ENCODE measurements at regions not wholly inside any gene's neighbourhood (a gene's known extent, or its start where the extent isn't known, plus 50 kb on each side); places are given as distances from the start of the nearest gene placed in this dataset.

DNA sequence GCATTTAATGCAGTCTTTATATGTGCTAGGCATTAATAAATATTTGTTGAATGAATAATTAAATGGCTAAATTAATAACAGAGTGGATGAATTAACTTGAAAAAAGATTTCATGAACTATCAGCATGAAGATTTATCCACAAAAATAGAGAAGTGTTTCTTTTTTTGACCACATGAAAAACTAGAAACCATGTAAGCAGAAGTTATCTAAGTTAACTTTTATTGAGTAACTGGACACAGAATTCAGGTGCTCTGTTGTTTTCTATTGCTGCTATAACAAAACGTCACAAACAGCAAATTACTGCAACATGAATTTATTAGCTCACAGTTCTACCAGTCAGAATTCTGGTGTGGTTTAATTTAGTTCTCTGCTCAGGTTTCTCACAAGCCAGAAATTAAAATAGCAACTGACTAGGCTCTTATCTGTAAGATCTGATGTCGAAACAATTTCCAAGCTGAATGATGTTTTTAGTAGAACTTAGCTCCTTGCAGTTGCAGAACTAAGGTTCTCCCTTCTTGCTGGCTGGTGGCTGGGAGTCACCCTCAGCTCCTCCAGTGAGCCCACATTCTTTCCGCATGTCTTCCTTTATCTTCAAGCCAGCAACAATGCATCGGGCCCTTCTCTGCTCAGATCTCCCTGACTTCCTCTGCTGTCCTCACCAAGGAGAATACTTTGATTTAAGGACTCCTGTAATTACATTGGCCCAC is 810.2 kb upstream of the ALCAM start:
- intact Hi-C loops (cut with micrococcal nuclease), result no loop called here
- no peak for DNase-seq (ENCODE audit: low spot score)
- Mint-ChIP-seq H3K9me3 (no peaks in the 10 kb centered on the region), H3K36me3 (ENCODE audit: low read depth) (no peaks in the 10 kb centered on the region), H3K27me3 (ENCODE audit: low read depth) (no peaks in the 10 kb centered on the region), H3K27ac (no peak overlapping the region), H3K4me3 (ENCODE audit: low read depth) (no peak overlapping the region), H3K4me1 (ENCODE audit: low read depth) (no peaks in the 10 kb centered on the region)

DNA sequence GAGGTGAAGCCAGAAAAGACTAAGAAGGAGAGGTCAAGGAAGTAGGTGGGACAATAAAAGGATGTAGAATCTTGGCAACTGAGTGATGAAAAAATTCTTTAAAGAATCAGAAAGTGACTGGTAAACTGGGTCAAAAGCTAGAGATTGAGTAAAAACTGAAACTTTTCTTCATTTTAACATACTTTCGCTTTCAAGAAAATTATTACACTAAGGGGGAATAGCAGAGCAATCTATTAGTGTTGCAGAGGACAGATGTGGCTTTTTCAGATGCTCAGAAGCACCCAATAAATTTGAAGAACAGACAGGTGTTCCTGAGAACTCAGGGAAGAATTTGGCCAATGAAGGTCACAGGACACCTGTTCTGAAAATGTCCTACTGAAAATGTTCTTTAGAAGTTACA is 805.4 kb upstream of the ALCAM start:
- Mint-ChIP-seq H3K4me3 (ENCODE audit: low read depth) (no peak overlapping the region), H3K4me1 (ENCODE audit: low read depth) (no peaks in the 10 kb centered on the region), H3K27me3 (ENCODE audit: low read depth) (no peaks in the 10 kb centered on the region), H3K9me3 (no peaks in the 10 kb centered on the region), H3K27ac (no peak overlapping the region), H3K36me3 (ENCODE audit: low read depth) (no peaks in the 10 kb centered on the region)
- no peak for DNase-seq (ENCODE audit: low spot score)
- intact Hi-C loops (cut with micrococcal nuclease), result loop anchor here (10.0 kb wide), 1 partner anchor 953 kb away; no protein-coding TSS in a partner anchor

DNA sequence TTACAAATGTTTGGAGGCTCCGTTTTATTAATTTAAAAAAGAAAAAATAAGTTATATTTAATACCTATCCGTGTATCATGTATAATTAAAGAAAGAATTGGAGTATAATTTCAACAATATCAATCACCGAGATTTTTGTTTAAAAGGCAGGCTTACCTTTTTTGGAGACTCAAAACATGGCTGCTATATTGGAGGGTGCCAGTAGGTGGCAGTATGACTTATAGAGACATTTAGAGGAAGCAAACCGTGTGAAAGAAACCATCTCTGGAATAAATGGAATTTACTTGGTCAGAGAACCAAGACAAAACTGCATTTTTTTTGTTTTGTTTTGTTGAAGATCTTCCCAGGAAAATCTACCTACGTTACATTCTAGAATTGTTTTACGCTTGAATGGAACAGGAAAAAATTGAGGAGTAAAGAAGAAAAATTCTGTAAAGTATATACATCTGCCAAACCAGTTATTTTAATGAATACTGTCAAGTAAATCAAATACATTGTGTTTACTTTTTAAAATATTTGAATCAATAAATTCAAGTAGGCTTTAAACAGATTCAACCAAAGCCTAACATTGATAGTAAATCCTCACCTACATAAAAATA is 802.6 kb upstream of the ALCAM start:
- no peaks in the 10 kb centered on the region for H3K4me1 Mint-ChIP-seq (ENCODE audit: low read depth)
- H3K4me3 Mint-ChIP-seq (ENCODE audit: low read depth), result no peak overlapping the region
- no peaks in the 10 kb centered on the region for H3K27me3 Mint-ChIP-seq (ENCODE audit: low read depth)
- no peak overlapping the region for H3K27ac Mint-ChIP-seq
- no peak for DNase-seq (ENCODE audit: low spot score)
- no peaks in the 10 kb centered on the region for H3K9me3 Mint-ChIP-seq
- H3K36me3 Mint-ChIP-seq (ENCODE audit: low read depth), result no peaks in the 10 kb centered on the region
- intact Hi-C loops (cut with micrococcal nuclease), result loop anchor here (1.0 to 10.0 kb wide), 2 partner anchors 806 to 951 kb away; no protein-coding TSS in a partner anchor

DNA sequence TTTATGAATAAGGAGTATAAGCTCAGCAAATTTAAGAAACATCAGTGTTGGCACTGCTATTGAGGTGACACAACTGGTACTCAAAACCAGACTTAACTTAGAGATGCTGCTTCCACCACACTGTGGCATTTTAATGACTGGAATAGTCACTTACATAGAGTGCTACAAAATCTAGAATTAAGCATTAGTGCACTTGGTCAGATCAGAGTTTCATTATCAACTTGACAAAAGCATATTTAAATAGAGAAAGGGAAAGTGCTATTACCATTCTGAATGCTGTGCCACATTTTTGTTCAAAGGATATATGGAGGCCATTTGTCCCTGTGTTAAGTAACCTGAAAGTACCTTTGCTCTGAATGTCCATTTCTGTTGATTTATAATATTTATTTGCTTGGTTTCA is 800.7 kb upstream of the ALCAM start:
- Mint-ChIP-seq H3K4me1 (ENCODE audit: low read depth) (no peaks in the 10 kb centered on the region), H3K27me3 (ENCODE audit: low read depth) (no peaks in the 10 kb centered on the region), H3K4me3 (ENCODE audit: low read depth) (no peak overlapping the region), H3K27ac (no peak overlapping the region), H3K9me3 (no peaks in the 10 kb centered on the region), H3K36me3 (ENCODE audit: low read depth) (no peaks in the 10 kb centered on the region)
- DNase-seq (ENCODE audit: low spot score), result no peak
- intact Hi-C loops (cut with micrococcal nuclease), result loop anchor here (10.0 kb wide), 1 partner anchor 949 kb away; no protein-coding TSS in a partner anchor

DNA sequence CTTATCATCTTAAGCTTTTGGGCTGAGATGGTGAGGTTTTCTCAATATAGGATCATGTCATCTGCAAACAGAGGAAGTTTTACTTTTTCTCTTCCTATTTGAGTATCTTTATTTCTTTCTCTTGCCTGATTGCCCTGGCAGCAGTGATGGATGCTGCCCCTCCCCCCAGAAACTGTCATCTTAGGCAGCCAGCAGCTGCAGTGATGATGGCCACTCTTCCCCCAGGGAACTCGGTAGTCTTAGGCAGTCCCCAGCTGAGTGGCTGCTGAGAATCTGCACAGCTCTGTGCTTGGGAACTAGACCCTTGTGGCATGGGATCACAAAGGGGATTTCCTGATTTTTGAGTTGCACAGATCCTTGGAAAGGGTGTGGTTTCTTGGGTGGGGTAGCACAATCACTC is 791.1 kb upstream of the ALCAM start:
- H3K9me3 Mint-ChIP-seq, result peaks cover 38% of the 10 kb centered on the region
- no peak for DNase-seq (ENCODE audit: low spot score)
- no peak overlapping the region for H3K4me3 Mint-ChIP-seq (ENCODE audit: low read depth)
- no peaks in the 10 kb centered on the region for H3K36me3 Mint-ChIP-seq (ENCODE audit: low read depth)
- intact Hi-C loops (cut with micrococcal nuclease), result no loop called here
- H3K27ac Mint-ChIP-seq, result no peak overlapping the region
- no peaks in the 10 kb centered on the region for H3K4me1 Mint-ChIP-seq (ENCODE audit: low read depth)
- H3K27me3 Mint-ChIP-seq (ENCODE audit: low read depth), result no peaks in the 10 kb centered on the region

DNA sequence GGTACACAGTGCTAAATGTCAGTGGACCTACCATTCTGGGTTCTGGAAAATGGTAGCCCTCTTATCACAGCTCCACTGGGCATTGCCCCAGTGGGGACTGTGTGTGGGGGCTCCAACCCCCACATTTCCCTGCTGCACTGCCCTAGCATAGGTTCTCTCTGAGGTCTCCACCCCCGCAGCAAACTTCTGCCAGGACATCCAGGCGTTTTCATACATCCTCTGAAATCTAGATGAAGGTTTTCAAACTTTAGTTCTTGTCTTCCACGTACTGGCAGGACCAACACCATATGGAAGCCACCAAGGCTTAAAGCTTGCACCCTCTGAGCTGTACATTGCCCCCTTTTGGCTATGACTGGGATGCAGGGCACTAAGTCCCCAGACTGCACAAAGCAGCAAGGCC is 788.2 kb upstream of the ALCAM start:
- intact Hi-C loops (cut with micrococcal nuclease), result no loop called here
- no peaks in the 10 kb centered on the region for H3K36me3 Mint-ChIP-seq (ENCODE audit: low read depth)
- H3K4me3 Mint-ChIP-seq (ENCODE audit: low read depth), result no peak overlapping the region
- peaks cover 38% of the 10 kb centered on the region for H3K9me3 Mint-ChIP-seq
- H3K27ac Mint-ChIP-seq, result no peak overlapping the region
- no peak for DNase-seq (ENCODE audit: low spot score)
- H3K27me3 Mint-ChIP-seq (ENCODE audit: low read depth), result no peaks in the 10 kb centered on the region
- H3K4me1 Mint-ChIP-seq (ENCODE audit: low read depth), result no peaks in the 10 kb centered on the region

DNA sequence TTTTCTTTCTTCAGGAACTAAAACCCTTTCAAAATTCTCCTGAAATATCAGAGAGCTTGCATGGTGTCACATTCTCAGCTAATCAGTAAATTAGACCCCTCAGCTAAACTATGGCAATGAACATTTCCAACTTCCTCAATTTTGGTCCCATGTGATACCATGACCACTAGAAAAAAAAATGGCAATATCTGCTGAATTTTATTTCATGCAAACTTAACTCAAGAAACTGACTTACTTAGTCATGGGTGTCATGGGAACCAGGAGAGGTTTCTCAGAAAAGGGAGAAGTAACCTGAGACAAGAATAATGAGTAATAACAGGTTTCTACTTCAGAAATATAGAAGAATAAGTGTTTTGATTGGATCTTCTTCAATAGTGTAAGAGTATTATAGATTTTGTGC is 784.6 kb upstream of the ALCAM start:
- Mint-ChIP-seq H3K4me3 (ENCODE audit: low read depth) (no peak overlapping the region), H3K9me3 (peaks cover 25% of the 10 kb centered on the region), H3K27ac (no peak overlapping the region), H3K4me1 (ENCODE audit: low read depth) (no peaks in the 10 kb centered on the region), H3K36me3 (ENCODE audit: low read depth) (no peaks in the 10 kb centered on the region), H3K27me3 (ENCODE audit: low read depth) (no peaks in the 10 kb centered on the region)
- DNase-seq (ENCODE audit: low spot score), result no peak
- intact Hi-C loops (cut with micrococcal nuclease), result no loop called here

DNA sequence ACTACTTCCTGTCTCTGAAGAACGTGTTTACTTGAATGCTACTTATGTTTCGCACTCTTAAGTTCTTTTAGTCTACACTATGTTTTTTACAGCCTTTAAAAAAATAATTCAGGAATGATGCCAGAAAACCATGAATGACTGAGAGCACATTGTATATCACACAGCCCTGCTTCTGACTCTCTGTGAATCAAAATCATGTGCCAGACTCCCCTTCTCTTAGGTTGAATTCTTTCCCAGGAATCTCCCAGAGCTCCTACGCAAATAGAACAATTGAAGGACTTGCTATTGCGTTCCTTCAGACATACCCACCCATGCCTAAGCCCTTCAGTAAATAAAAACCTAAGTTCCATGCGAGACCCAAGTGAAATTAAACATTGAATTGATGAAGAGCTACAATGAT is 782.0 kb upstream of the ALCAM start:
- no peak overlapping the region for H3K27ac Mint-ChIP-seq
- no peaks in the 10 kb centered on the region for H3K36me3 Mint-ChIP-seq (ENCODE audit: low read depth)
- intact Hi-C loops (cut with micrococcal nuclease), result no loop called here
- H3K9me3 Mint-ChIP-seq, result no peaks in the 10 kb centered on the region
- no peak overlapping the region for H3K4me3 Mint-ChIP-seq (ENCODE audit: low read depth)
- no peaks in the 10 kb centered on the region for H3K4me1 Mint-ChIP-seq (ENCODE audit: low read depth)
- H3K27me3 Mint-ChIP-seq (ENCODE audit: low read depth), result no peaks in the 10 kb centered on the region
- no peak for DNase-seq (ENCODE audit: low spot score)

DNA sequence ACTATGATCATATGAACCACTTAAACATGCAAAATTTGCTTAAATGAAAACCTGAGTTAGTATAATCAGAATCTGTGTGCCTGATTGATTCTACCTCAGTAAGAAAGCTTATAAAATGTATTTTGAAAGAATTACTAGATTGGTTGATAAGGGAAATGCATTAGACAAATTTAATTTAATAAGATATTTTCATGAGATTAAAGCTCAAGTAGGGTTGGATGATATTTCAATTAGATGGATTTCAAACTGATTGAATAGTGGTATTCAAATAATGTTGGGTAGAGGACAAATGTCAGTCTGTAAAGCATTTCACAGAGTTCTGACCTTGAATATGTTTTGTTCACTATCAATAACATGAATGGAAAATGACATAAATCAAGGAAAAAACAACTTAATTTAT is 780.4 kb upstream of the ALCAM start:
- Mint-ChIP-seq H3K4me3 (ENCODE audit: low read depth) (no peak overlapping the region), H3K9me3 (no peaks in the 10 kb centered on the region), H3K27me3 (ENCODE audit: low read depth) (no peaks in the 10 kb centered on the region), H3K4me1 (ENCODE audit: low read depth) (no peaks in the 10 kb centered on the region), H3K27ac (no peak overlapping the region), H3K36me3 (ENCODE audit: low read depth) (no peaks in the 10 kb centered on the region)
- no peak for DNase-seq (ENCODE audit: low spot score)
- intact Hi-C loops (cut with micrococcal nuclease), result no loop called here

DNA sequence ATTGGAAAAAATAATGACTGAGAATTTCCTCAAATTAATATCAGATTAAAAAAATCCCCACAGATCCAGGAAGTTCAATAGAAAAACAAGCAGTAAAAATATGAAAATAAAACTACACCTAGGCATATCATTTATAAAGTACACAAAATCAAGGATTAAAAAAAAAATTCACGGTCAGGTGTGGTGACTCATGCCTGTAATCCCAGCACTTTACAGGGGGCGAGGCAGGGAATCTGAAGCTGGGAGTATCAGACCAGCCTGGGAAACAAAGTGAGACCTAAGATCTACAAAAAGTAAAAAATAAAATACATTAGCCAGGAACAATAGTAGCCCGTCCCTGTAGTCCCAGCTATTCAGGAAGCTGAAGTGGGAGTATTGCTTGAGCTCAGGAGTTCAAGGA is 778.3 kb upstream of the ALCAM start:
- H3K27me3 Mint-ChIP-seq (ENCODE audit: low read depth), result peaks cover 2% of the 10 kb centered on the region
- no peaks in the 10 kb centered on the region for H3K4me1 Mint-ChIP-seq (ENCODE audit: low read depth)
- no peak overlapping the region for H3K27ac Mint-ChIP-seq
- H3K9me3 Mint-ChIP-seq, result no peaks in the 10 kb centered on the region
- intact Hi-C loops (cut with micrococcal nuclease), result no loop called here
- H3K36me3 Mint-ChIP-seq (ENCODE audit: low read depth), result no peaks in the 10 kb centered on the region
- no peak for DNase-seq (ENCODE audit: low spot score)
- H3K4me3 Mint-ChIP-seq (ENCODE audit: low read depth), result no peak overlapping the region

DNA sequence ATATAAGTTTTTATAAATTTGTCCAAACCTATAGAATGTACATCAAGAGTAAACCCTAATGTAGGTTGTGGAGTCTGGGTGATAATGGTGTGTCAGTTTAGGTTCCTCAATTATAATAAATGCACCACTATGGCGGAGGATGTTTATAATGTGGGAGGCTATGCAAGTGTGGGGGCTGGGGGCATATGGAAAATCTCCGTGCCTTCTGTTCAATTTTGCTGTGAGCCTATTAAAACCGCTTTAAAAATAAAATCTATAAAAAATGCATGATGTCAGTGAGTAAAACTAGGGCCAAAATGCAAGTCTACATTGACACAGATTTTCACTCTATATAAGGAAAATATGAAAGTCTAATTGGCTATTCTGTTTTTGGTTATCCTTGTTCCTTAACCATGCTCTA is 774.9 kb upstream of the ALCAM start:
- H3K4me1 Mint-ChIP-seq (ENCODE audit: low read depth), result no peaks in the 10 kb centered on the region
- intact Hi-C loops (cut with micrococcal nuclease), result no loop called here
- H3K27me3 Mint-ChIP-seq (ENCODE audit: low read depth), result peaks cover 2% of the 10 kb centered on the region
- no peak overlapping the region for H3K4me3 Mint-ChIP-seq (ENCODE audit: low read depth)
- DNase-seq (ENCODE audit: low spot score), result no peak
- no peaks in the 10 kb centered on the region for H3K9me3 Mint-ChIP-seq
- H3K36me3 Mint-ChIP-seq (ENCODE audit: low read depth), result no peaks in the 10 kb centered on the region
- no peak overlapping the region for H3K27ac Mint-ChIP-seq

DNA sequence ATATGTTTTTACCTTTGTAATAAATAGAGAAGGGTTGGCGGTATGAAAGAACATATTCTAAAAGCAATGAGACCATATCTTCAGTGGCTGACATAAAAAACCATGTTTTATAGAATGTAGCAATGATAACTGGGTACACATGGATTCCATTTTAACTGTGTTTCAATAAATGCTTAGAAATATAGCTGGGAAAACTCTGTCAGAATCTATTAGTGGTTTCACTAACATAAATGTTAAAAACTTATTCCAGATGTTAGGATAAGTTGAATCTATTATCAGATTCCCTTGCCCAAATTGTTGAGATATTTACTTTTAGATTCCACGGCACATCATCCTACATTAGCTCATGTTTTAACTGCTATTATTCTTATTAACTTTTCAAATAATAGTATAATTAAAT is 772.2 kb upstream of the ALCAM start:
- H3K9me3 Mint-ChIP-seq, result no peaks in the 10 kb centered on the region

DNA sequence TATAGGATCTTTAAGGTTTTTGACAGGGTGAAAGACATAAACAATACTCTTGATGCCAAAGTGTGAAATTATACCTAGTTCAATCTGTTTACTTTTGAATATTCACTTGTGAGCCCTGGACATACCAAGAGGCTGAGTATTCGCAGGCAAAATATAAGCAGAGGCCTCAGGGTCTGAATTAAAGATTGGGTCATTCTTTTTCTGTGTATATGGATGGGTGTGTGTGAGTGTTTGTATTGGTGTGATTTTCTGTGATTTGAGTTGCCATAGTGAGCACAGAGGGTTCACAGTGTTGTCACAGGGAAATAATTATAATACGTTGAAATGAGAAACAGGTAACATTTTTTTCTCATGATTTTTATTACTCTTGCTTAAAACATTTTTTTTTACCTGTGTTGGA is 770.7 kb upstream of the ALCAM start:
- intact Hi-C loops (cut with micrococcal nuclease), result loop anchor here (5.0 kb wide), 1 partner anchor 771 kb away; the partner anchor contains the start of gene ALCAM
- Mint-ChIP-seq H3K4me3 (ENCODE audit: low read depth) (no peak overlapping the region), H3K4me1 (ENCODE audit: low read depth) (no peaks in the 10 kb centered on the region), H3K27ac (no peak overlapping the region), H3K9me3 (no peaks in the 10 kb centered on the region), H3K27me3 (ENCODE audit: low read depth) (peaks cover 2% of the 10 kb centered on the region), H3K36me3 (ENCODE audit: low read depth) (no peaks in the 10 kb centered on the region)
- no peak for DNase-seq (ENCODE audit: low spot score)

More for the DNA sequence above, 772.2 kb upstream of the ALCAM start:
- Mint-ChIP-seq H3K27me3 (ENCODE audit: low read depth) (peaks cover 2% of the 10 kb centered on the region), H3K4me1 (ENCODE audit: low read depth) (no peaks in the 10 kb centered on the region), H3K36me3 (ENCODE audit: low read depth) (no peaks in the 10 kb centered on the region), H3K27ac (no peak overlapping the region), H3K4me3 (ENCODE audit: low read depth) (no peak overlapping the region)
- DNase-seq (ENCODE audit: low spot score), result no peak
- intact Hi-C loops (cut with micrococcal nuclease), result no loop called here

All from activated T-helper 2 cell treated with anti-CD3 and anti-CD28 coated beads, Interferon-gamma antibody, Interleukin-2, Interleukin-4, amounts not matched to agents 10 μg/mL and 5 μg/mL and 100 μg/mL, durations not matched to agents 14 hours and 24 hours and 36 hours (primary cell).